Pancreas (tissue), 10 donors: ENCODE measurements at regions not wholly inside any gene's neighbourhood (a gene's known extent, or its start where the extent isn't known, plus 50 kb on each side); places are given as distances from the start of the nearest gene placed in this dataset.
A peak's percentile ranks its signal among the peaks of the same experiment; 100 is the strongest.

ENCODE experiments used
- ATAC-seq, 4 donors: fragments of 200-7000 bp; cut with Tn5 transposase; one replicate each; pipeline versions ENCODE4 v1.8.0 to v1.9.1; 2020; ENCODE audit warnings: mild to moderate bottlenecking in 4 of 4, moderate library complexity in 4 of 4
- DNase-seq, 6 donors: peaks; one replicate each; pipeline ENCODE4 v3.0.0-alpha.2; 2020
- FAIRE-seq: peaks from 2 replicates; lab custom pipeline; 2012; peaks lifted over from hg19 to GRCh38; lab: Jason Lieb, UNC
- H3K27ac ChIP-seq, 4 donors: fragments of 200-600 bp; sonication (generic); 1 replicate in 3 of 4; 2 replicates in 1 of 4; pipeline versions ENCODE4 v1.5.0 to v1.8.0; 2020
- H3K27me3 ChIP-seq, 4 donors: fragments of 200-600 bp; one replicate each; pipeline ENCODE4 v1.8.0; 2021
- H3K36me3 ChIP-seq, 3 donors: fragments of 200-600 bp; sonication (generic) in 1 of 3; one replicate each; pipeline versions ENCODE4 v1.5.0 to v1.8.0; 2020 to 2021
- H3K4me1 ChIP-seq, 3 donors: fragments of 200-600 bp; one replicate each; pipeline ENCODE4 v1.8.0; 2021
- H3K4me3 ChIP-seq, 4 donors: fragments of 200-600 bp; sonication (generic) in 2 of 4; one replicate each; pipeline versions ENCODE4 v1.5.0 to v1.8.0; 2020 to 2021
- H3K9me3 ChIP-seq, 4 donors: fragments of 200-600 bp; one replicate each; pipeline ENCODE4 v1.8.0; 2021
- WGBS, 2 donors: extraction: QIAGEN DNeasy Blood & Tissue Kit; methylation state at CpG; one replicate each; pipeline ENCODE4 v1.1.7; 2013; 5-methylcytosine and 5-hydroxymethylcytosine counted together
- intact Hi-C, 3 donors: fragments of 100-400 bp; cut with DNase I; formaldehyde crosslinking; loops; one replicate each; pipeline versions ENCODE4 v1.11.1 to v1.14.2; 2022
- TF ChIP-seq, protein P1 (sequence below), 4 donors: fragments of 200-600 bp; sonication (generic) in 3 of 4; IDR thresholded peaks; one replicate each; pipeline versions ENCODE4 v1.5.0 to v1.8.0; 2021; ENCODE audit warnings: antibody characterized with exemption in 4 of 4
- donor health status: healthy with polysubstance abuse.
- donor health status: DM: no; HTN: no; CAD: no; lungs with moderate emphysema.
- donor health status: DM: no; HTN: no; CAD: no.
- donor health status: control.
- donor health status: control.
- donor health status: Bipolar disorder and iron deficiency.
- donor health status: DM: yes; HTN: yes; CAD: no.
- donor health status: DM: no; HTN: no; CAD: no.
- donor health status: DM: no; HTN: no; CAD: no.
- donor health status: DM: yes; HTN: yes; CAD: no.

DNA sequence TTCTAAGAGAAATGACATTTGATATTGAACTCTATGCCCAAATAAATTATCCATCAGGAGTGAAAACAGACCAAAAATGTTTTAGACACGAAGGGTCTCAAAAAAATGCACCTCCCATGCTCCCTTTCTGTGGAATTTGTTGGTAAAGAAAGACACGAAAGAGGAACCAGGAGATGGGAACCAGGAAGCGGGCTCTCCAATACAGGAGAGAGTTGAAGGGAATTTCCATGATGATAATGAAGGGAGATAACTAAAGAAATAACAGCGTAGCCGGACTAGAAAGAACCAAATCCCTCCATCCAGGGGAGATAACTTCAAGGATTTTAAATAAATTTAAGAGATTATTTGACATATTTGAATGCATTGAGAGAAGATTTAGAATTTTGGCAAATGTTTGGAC, 183.0 kb downstream of the DUSP6 start:
- FAIRE-seq (no peak), ATAC-seq (no peak), DNase-seq (no peak)
- Histone ChIP-seq H3K27ac (no peak overlapping the region), H3K4me3 (no peak overlapping the region), H3K36me3 (no peaks in the 10 kb centered on the region), H3K4me1 (no peaks in the 10 kb centered on the region), H3K27me3 (no peaks in the 10 kb centered on the region), H3K9me3 (no peaks in the 10 kb centered on the region)
- TF ChIP-seq, protein P1, sequence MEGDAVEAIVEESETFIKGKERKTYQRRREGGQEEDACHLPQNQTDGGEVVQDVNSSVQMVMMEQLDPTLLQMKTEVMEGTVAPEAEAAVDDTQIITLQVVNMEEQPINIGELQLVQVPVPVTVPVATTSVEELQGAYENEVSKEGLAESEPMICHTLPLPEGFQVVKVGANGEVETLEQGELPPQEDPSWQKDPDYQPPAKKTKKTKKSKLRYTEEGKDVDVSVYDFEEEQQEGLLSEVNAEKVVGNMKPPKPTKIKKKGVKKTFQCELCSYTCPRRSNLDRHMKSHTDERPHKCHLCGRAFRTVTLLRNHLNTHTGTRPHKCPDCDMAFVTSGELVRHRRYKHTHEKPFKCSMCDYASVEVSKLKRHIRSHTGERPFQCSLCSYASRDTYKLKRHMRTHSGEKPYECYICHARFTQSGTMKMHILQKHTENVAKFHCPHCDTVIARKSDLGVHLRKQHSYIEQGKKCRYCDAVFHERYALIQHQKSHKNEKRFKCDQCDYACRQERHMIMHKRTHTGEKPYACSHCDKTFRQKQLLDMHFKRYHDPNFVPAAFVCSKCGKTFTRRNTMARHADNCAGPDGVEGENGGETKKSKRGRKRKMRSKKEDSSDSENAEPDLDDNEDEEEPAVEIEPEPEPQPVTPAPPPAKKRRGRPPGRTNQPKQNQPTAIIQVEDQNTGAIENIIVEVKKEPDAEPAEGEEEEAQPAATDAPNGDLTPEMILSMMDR (IDR thresholded peaks at IDR 0.05), result no peak
- 61 to 74% methylated on average over 5 of the region's 5 CpGs for WGBS, 2 donors
- intact Hi-C loops, result no loop called here

DNA sequence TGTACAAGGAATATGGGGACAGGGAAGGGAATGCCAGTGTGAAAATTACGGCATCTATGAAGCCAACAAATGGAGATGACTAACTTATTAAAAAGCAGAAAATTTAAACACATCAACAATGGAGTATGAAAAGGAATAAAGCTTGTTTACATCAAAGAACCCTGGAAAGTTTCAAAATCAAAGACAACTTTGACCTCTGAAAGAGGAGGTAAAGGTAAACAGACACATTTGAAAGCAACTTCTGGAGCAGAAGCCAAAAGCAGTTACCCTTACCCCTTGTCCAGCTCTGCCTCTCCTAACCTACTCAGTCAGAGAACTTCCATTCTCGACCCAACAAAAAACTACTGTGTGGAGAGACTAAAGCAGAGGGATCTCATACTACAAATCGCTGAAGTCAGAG, 184.3 kb downstream of the DUSP6 start:
- TF ChIP-seq, protein P1 (IDR thresholded peaks at IDR 0.05), result no peak
- FAIRE-seq, result no peak
- WGBS, 2 donors, result 83 to 88% methylated on average over 3 of the region's 3 CpGs
- intact Hi-C loops, result no loop called here
- H3K27ac ChIP-seq, result no peak overlapping the region
- no peak for ATAC-seq
- H3K36me3 ChIP-seq, result no peaks in the 10 kb centered on the region
- no peaks in the 10 kb centered on the region for H3K9me3 ChIP-seq
- H3K27me3 ChIP-seq, result no peaks in the 10 kb centered on the region
- DNase-seq, result no peak
- no peak overlapping the region for H3K4me3 ChIP-seq
- no peaks in the 10 kb centered on the region for H3K4me1 ChIP-seq

DNA sequence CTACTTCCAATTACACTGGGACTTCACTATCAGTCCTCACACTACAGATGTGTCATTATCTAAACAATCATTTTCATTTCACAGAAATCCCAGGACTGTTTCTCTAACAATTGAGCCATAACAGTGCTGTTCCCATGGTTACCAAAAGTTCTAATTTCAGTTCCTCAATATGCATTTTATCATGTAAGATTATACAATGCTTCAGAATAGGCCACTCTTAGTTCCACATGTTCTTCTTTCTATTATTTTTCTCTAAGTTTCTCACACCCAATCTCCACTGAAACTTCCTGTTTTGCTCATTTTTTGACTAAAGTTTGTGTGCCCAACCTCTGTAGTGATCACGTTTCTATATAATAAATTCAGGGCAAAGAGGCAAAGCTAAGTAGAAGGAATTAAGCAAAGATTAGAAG, 185.8 kb downstream of the DUSP6 start:
- Histone ChIP-seq H3K4me1 (no peaks in the 10 kb centered on the region), H3K27ac (no peak overlapping the region), H3K4me3 (no peak overlapping the region), H3K36me3 (no peaks in the 10 kb centered on the region), H3K27me3 (no peaks in the 10 kb centered on the region), H3K9me3 (no peaks in the 10 kb centered on the region)
- DNase-seq (no peak), ATAC-seq (peak in 2 of 4 donors; percentile 26 to 44), FAIRE-seq (no peak)
- intact Hi-C loops, result no loop called here
- TF ChIP-seq, protein P1 (IDR thresholded peaks at IDR 0.05), result no peak
- 64 to 75% methylated on average over 1 of the region's 1 CpG for WGBS, 2 donors

DNA sequence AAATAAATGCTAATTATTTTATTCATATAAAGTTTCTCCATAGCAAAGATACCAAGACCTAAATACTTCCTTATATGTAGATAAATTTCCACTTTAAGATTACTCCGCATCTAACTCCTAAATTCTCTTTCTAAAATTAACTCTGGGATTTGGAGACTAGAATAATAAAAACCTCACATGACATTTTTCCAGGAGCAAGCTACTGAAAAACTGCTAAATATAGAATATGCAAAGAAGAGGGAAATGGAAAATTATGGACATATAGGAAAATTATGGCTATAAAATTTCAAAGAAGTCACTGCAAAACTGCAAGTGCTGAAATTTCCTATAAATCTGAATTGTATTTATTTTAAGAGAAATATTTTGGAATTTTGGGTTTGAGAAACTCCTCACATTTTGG, 186.2 kb downstream of the DUSP6 start:
- WGBS, 2 donors, result 95 to 97% methylated on average over 1 of the region's 1 CpG

DNA sequence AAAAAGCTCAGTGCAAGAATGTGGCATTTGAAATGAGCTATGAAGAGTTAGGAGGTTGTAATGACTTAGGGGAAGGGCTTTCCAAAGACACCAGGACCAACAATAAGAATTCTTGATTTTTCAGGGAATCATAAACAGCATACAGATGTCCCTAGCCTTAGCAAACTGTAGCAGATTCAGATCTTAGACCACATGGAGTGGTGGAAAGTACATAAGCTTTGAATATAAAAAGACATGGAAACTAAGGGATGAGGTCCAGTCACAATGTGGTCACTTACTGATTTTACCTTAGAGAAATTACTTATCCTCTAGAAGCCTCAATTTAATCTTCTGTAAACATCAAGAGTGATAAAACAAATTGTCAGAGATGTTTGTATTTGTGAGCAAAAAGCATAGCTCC, 186.6 kb downstream of the DUSP6 start:
- H3K36me3 ChIP-seq, result no peaks in the 10 kb centered on the region
- no peaks in the 10 kb centered on the region for H3K9me3 ChIP-seq
- TF ChIP-seq, protein P1 (IDR thresholded peaks at IDR 0.05), result no peak
- no peaks in the 10 kb centered on the region for H3K27me3 ChIP-seq
- no peak overlapping the region for H3K4me3 ChIP-seq
- no peaks in the 10 kb centered on the region for H3K4me1 ChIP-seq
- no peak overlapping the region for H3K27ac ChIP-seq
- DNase-seq, result no peak
- no peak for ATAC-seq
- no peak for FAIRE-seq
- intact Hi-C loops, result no loop called here

More for the DNA sequence above, 186.2 kb downstream of the DUSP6 start:
- ATAC-seq (no peak), DNase-seq (no peak), FAIRE-seq (no peak)
- Histone ChIP-seq H3K9me3 (no peaks in the 10 kb centered on the region), H3K4me1 (no peaks in the 10 kb centered on the region), H3K27ac (no peak overlapping the region), H3K36me3 (no peaks in the 10 kb centered on the region), H3K4me3 (no peak overlapping the region), H3K27me3 (no peaks in the 10 kb centered on the region)
- intact Hi-C loops, result no loop called here
- TF ChIP-seq, protein P1 (IDR thresholded peaks at IDR 0.05), result no peak
